Amygdala (tissue), 56 donors: ENCODE measurements at regions not wholly inside any gene's neighbourhood (a gene's known extent, or its start where the extent isn't known, plus 50 kb on each side); places are given as distances from the start of the nearest gene placed in this dataset.

Experiments
- DNase-seq, 56 donors: peaks; one replicate each; lab custom pipeline; 2025; lab: John Stamatoyannopoulos, UW

GRCh38 chr2:118791483-118791882 is 56.0 kb downstream of the EN1 start:
- no peak for DNase-seq

- no peak for DNase-seq
These were observed 60.7 kb downstream of the EN1 start for GRCh38 chr2:118786746-118787145.

GRCh38 chr2:118784860-118785259 is 62.6 kb downstream of the EN1 start:
- DNase-seq = no peak

GRCh38 chr2:118779362-118779761 is 68.1 kb downstream of the EN1 start:
- DNase-seq = no peak

- peak in 13 of 56 donors; percentile 3 to 44 (median 16) for DNase-seq
These were observed 72.9 kb downstream of the EN1 start for GRCh38 chr2:118774458-118775133.

- no peak for DNase-seq
These were observed 73.6 kb downstream of the EN1 start for GRCh38 chr2:118773826-118774225.

GRCh38 chr2:118772487-118773200 is 74.8 kb downstream of the EN1 start:
- DNase-seq = no peak

- DNase-seq = no peak
These were observed 77.6 kb downstream of the EN1 start for GRCh38 chr2:118769707-118770400.

- DNase-seq = no peak
These were observed 80.6 kb downstream of the EN1 start for GRCh38 chr2:118766871-118767270.

- no peak for DNase-seq
These were observed 82.6 kb downstream of the EN1 start for GRCh38 chr2:118764855-118765254.

GRCh38 chr2:118763797-118764196 is 83.7 kb downstream of the EN1 start:
- no peak for DNase-seq

- no peak for DNase-seq
These were observed 85.2 kb downstream of the EN1 start for GRCh38 chr2:118762290-118762689.

GRCh38 chr2:118761771-118762170 is 85.7 kb downstream of the EN1 start:
- no peak for DNase-seq

- no peak for DNase-seq
These were observed 91.5 kb downstream of the EN1 start for GRCh38 chr2:118755901-118756300.

GRCh38 chr2:118755384-118755783 is 92.1 kb downstream of the EN1 start:
- no peak for DNase-seq

GRCh38 chr2:118752762-118753429 is 94.6 kb downstream of the EN1 start:
- no peak for DNase-seq

- no peak for DNase-seq
These were observed 96.4 kb downstream of the EN1 start for GRCh38 chr2:118750959-118751565.

- DNase-seq = no peak
These were observed 99.1 kb downstream of the EN1 start for GRCh38 chr2:118748245-118748885.

- no peak for DNase-seq
These were observed 99.8 kb downstream of the EN1 start for GRCh38 chr2:118747637-118748036.

GRCh38 chr2:118747066-118747465 is 100.4 kb downstream of the EN1 start:
- no peak for DNase-seq
